Activated T-helper 1 cell treated with anti-CD3 and anti-CD28 coated beads, Interleukin-12 subunit alpha, Interleukin-12 subunit beta, Interleukin-2, Interleukin-4 antibody, amounts not matched to agents 30 ng/mL and 10 ng/mL and 1 ng/mL, durations not matched to agents 14 hours and 24 hours and 36 hours (primary cell): ENCODE measurements at regions not wholly inside any gene's neighbourhood (a gene's known extent, or its start where the extent isn't known, plus 50 kb on each side); places are given as distances from the start of the nearest gene placed in this dataset.

Experiments used
- DNase-seq: peaks from one replicate; pipeline ENCODE4 v3.0.0; 2021; ENCODE audit warnings: low spot score
- H3K27ac Mint-ChIP-seq: one replicate; pipeline ENCODE4 v1.8.0; 2021; ENCODE audit warnings: mild to moderate bottlenecking, mixed read lengths
- H3K27me3 Mint-ChIP-seq: one replicate; pipeline ENCODE4 v1.8.0; 2022; ENCODE audit warnings: mild to moderate bottlenecking, moderate library complexity, mixed read lengths; ENCODE audit not compliant: insufficient read depth
- H3K36me3 Mint-ChIP-seq: one replicate; pipeline ENCODE4 v1.8.0; 2021; ENCODE audit warnings: low read depth, mixed read lengths
- H3K4me1 Mint-ChIP-seq: one replicate; pipeline ENCODE4 v1.8.0; 2021; ENCODE audit warnings: low read depth, mixed read lengths
- H3K4me3 Mint-ChIP-seq: one replicate; pipeline ENCODE4 v1.8.0; 2021; ENCODE audit warnings: mild to moderate bottlenecking, moderate library complexity, mixed read lengths
- H3K9me3 Mint-ChIP-seq: one replicate; pipeline ENCODE4 v1.8.0; 2021; ENCODE audit warnings: mixed read lengths
- intact Hi-C: fragments of 100-400 bp; cut with micrococcal nuclease; formaldehyde crosslinking; loops from one replicate; pipeline ENCODE4 v1.15.1; 2024

GRCh38 chr13:58018020-58018419 lies 386.5 kb downstream of the PCDH17 start:
- Mint-ChIP-seq H3K4me1 (no peaks in the 10 kb centered on the region), H3K4me3 (no peak overlapping the region), H3K27me3 (no peaks in the 10 kb centered on the region), H3K9me3 (no peaks in the 10 kb centered on the region), H3K36me3 (no peaks in the 10 kb centered on the region), H3K27ac (no peak overlapping the region)
- DNase-seq, result no peak
- intact Hi-C loops, result no loop called here

GRCh38 chr13:58018865-58019264 lies 387.3 kb downstream of the PCDH17 start:
- no peaks in the 10 kb centered on the region for H3K36me3 Mint-ChIP-seq
- no peaks in the 10 kb centered on the region for H3K9me3 Mint-ChIP-seq
- no peaks in the 10 kb centered on the region for H3K27me3 Mint-ChIP-seq
- H3K4me1 Mint-ChIP-seq, result no peaks in the 10 kb centered on the region
- intact Hi-C loops, result no loop called here
- H3K4me3 Mint-ChIP-seq, result no peak overlapping the region
- DNase-seq, result no peak
- H3K27ac Mint-ChIP-seq, result no peak overlapping the region

DNA sequence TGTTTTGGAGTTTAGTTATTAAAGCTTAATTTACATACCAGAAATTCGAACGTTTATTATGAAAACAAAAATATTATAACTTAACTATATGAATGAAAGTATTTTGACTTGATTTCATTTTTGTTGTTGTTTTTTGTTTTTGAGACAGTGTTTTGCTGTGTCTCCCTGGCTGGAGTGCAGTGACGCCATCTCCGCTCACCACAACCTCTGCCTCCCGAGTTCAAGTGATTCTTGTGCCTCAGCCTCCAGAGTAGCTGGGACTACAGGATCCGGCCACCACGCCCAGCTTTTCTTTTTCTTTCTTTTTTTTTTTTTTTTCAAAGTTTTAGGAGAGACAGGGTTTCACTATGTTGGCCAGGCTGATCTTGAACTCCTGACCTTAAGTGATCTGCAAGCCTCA lies 392.6 kb downstream of the PCDH17 start:
- Mint-ChIP-seq H3K4me3 (no peak overlapping the region), H3K4me1 (no peaks in the 10 kb centered on the region), H3K36me3 (no peaks in the 10 kb centered on the region), H3K27me3 (no peaks in the 10 kb centered on the region), H3K9me3 (peaks cover 9% of the 10 kb centered on the region), H3K27ac (no peak overlapping the region)
- intact Hi-C loops, result no loop called here
- DNase-seq, result no peak

GRCh38 chr13:58025821-58026220 lies 394.3 kb downstream of the PCDH17 start:
- no peaks in the 10 kb centered on the region for H3K27me3 Mint-ChIP-seq
- no peak overlapping the region for H3K4me3 Mint-ChIP-seq
- intact Hi-C loops, result no loop called here
- peaks cover 9% of the 10 kb centered on the region for H3K9me3 Mint-ChIP-seq
- H3K4me1 Mint-ChIP-seq, result no peaks in the 10 kb centered on the region
- H3K36me3 Mint-ChIP-seq, result no peaks in the 10 kb centered on the region
- H3K27ac Mint-ChIP-seq, result no peak overlapping the region
- no peak for DNase-seq

DNA sequence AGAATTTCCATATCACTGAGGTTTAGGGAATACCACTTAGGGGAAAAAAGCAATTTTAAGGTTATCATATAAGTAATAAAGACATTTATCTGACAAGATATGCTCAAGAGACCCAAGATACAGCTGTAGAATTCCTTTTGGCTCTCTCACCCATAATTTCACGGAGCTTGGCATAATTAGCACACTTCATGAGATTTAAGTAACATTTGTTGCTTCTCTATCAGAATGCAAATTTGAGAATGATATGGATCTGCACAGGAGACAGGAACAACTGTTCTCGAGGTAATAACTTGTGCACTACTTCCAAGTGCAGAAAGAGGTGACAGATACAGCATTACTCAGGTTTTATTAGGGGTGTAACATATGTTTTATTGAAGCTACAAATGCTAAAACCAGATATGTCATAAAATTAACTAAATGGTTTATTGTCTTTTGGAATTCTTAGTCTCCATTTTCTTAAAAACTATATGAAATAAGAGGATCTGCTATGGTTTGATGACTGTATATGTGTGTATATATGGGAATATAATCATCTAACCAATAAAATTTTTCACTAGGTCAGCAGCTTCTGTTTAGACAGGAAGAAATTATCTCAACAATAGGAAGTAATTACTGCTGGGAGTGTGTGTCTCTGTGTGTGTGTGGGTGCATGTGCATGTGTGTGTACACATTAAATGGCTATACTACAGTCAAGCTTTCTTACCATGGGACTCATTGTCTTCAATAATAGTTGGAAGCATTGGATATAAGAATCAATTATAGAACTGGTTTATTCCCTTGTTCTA lies 401.3 kb downstream of the PCDH17 start:
- peaks cover 6% of the 10 kb centered on the region for H3K9me3 Mint-ChIP-seq
- no peaks in the 10 kb centered on the region for H3K4me1 Mint-ChIP-seq
- no peak for DNase-seq
- H3K36me3 Mint-ChIP-seq, result no peaks in the 10 kb centered on the region
- no peak overlapping the region for H3K4me3 Mint-ChIP-seq
- no peak overlapping the region for H3K27ac Mint-ChIP-seq
- H3K27me3 Mint-ChIP-seq, result no peaks in the 10 kb centered on the region
- intact Hi-C loops, result no loop called here

GRCh38 chr13:58043971-58044370 lies 412.4 kb downstream of the PCDH17 start:
- Mint-ChIP-seq H3K27me3 (no peaks in the 10 kb centered on the region), H3K27ac (no peak overlapping the region)

DNA sequence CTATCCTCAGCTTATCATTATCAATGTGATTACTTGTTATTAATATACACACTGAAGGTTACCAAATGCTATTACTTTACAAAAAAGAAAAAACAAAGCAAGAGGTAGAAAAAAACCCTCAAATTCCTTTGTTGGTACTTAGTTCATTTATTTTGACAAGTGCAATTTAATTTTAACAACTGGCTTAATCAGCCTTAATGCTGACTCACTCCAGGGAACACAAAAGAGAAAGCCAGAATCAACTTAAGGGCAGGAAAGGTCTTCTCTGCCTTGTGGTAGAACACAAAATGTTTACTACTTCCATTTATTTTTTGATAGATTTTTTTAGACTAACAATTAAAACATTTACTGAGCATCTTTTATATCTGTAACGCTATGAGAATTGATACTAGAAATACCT lies 417.1 kb downstream of the PCDH17 start:
- Mint-ChIP-seq H3K27ac (no peak overlapping the region), H3K9me3 (peaks cover 19% of the 10 kb centered on the region), H3K27me3 (no peaks in the 10 kb centered on the region), H3K4me3 (no peak overlapping the region), H3K36me3 (no peaks in the 10 kb centered on the region), H3K4me1 (no peaks in the 10 kb centered on the region)
- no peak for DNase-seq
- intact Hi-C loops, result no loop called here

More at GRCh38 chr13:58043971-58044370, 412.4 kb downstream of the PCDH17 start:
- no peak for DNase-seq
- intact Hi-C loops, result no loop called here
- Mint-ChIP-seq H3K4me1 (no peaks in the 10 kb centered on the region), H3K4me3 (no peak overlapping the region), H3K36me3 (no peaks in the 10 kb centered on the region), H3K9me3 (peaks cover 4% of the 10 kb centered on the region)

GRCh38 chr13:58051396-58051795 lies 419.9 kb downstream of the PCDH17 start:
- Mint-ChIP-seq H3K9me3 (peaks cover 19% of the 10 kb centered on the region), H3K4me1 (no peaks in the 10 kb centered on the region), H3K36me3 (no peaks in the 10 kb centered on the region), H3K4me3 (no peak overlapping the region), H3K27ac (no peak overlapping the region), H3K27me3 (no peaks in the 10 kb centered on the region)
- DNase-seq, result no peak
- intact Hi-C loops, result no loop called here

DNA sequence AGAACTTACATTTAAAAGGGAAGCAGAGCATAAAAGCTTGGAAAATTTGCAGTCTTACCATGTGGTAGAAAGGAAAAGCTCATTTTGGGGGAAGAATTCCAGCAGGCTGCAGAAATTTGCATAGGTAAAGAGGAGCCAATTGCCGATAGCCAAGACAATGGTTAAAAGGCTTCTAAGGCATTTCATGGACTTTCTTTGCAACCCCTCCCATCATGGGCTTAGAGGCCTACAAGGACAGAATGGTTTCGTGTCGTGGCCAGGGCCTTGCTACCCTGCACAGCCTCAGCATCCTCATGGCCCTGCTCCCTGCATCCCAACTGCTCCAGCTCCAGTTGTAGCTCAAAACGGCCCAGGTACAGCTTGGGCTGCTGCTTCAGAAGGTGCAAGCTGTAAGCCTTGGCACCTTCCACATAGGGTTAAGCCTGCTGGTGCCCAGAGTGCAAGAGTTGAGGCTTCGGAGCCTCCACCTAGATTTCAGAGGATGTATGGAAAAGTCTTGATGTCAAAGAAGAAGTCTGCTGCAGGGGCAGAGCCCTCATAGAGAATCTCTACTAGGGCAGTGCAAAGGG lies 420.3 kb downstream of the PCDH17 start:
- Mint-ChIP-seq H3K36me3 (no peaks in the 10 kb centered on the region), H3K27me3 (no peaks in the 10 kb centered on the region), H3K27ac (no peak overlapping the region), H3K4me1 (no peaks in the 10 kb centered on the region), H3K9me3 (peaks cover 19% of the 10 kb centered on the region), H3K4me3 (no peak overlapping the region)
- intact Hi-C loops, result no loop called here
- no peak for DNase-seq

- H3K36me3 Mint-ChIP-seq, result no peaks in the 10 kb centered on the region
- H3K4me3 Mint-ChIP-seq, result no peak overlapping the region
- no peak overlapping the region for H3K27ac Mint-ChIP-seq
- H3K27me3 Mint-ChIP-seq, result no peaks in the 10 kb centered on the region
- H3K4me1 Mint-ChIP-seq, result no peaks in the 10 kb centered on the region
- DNase-seq, result no peak
- peaks cover 12% of the 10 kb centered on the region for H3K9me3 Mint-ChIP-seq
- intact Hi-C loops, result no loop called here
Observed at GRCh38 chr13:58056426-58056825, 424.9 kb downstream of the PCDH17 start.

DNA sequence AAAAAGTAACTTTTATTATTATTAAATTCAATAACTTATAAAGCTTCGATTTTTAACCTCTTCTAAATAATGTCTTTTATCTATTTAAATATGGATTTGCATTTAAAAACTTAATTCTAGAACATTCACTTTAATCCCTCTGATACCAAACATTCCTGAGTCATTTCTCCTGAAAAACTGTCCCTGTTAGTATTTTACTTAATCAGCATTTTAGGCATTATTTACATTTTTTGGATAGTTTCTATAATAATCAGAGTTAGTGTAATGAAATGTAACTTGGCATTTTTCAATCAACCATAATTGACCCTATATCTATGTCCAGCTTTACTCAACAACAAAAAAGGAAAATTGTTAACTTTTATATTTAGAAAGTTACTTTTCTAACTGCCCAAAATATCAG lies 428.1 kb downstream of the PCDH17 start:
- no peaks in the 10 kb centered on the region for H3K36me3 Mint-ChIP-seq
- DNase-seq, result no peak
- intact Hi-C loops, result no loop called here
- H3K27me3 Mint-ChIP-seq, result no peaks in the 10 kb centered on the region
- H3K27ac Mint-ChIP-seq, result no peak overlapping the region
- H3K4me1 Mint-ChIP-seq, result no peaks in the 10 kb centered on the region
- no peak overlapping the region for H3K4me3 Mint-ChIP-seq
- no peaks in the 10 kb centered on the region for H3K9me3 Mint-ChIP-seq

GRCh38 chr13:58080806-58081205 lies 449.3 kb downstream of the PCDH17 start:
- H3K4me1 Mint-ChIP-seq, result no peaks in the 10 kb centered on the region
- no peaks in the 10 kb centered on the region for H3K9me3 Mint-ChIP-seq
- no peak overlapping the region for H3K4me3 Mint-ChIP-seq
- no peaks in the 10 kb centered on the region for H3K27me3 Mint-ChIP-seq
- DNase-seq, result no peak
- intact Hi-C loops, result no loop called here
- no peaks in the 10 kb centered on the region for H3K36me3 Mint-ChIP-seq
- no peak overlapping the region for H3K27ac Mint-ChIP-seq

GRCh38 chr13:58081301-58081820 lies 449.8 kb downstream of the PCDH17 start:
- Mint-ChIP-seq H3K9me3 (no peaks in the 10 kb centered on the region), H3K4me3 (no peak overlapping the region), H3K4me1 (no peaks in the 10 kb centered on the region), H3K36me3 (no peaks in the 10 kb centered on the region), H3K27me3 (no peaks in the 10 kb centered on the region), H3K27ac (no peak overlapping the region)
- DNase-seq, result no peak
- intact Hi-C loops, result no loop called here
